Activated gamma-delta T cell treated with anti-CD3 and anti-CD28 coated beads, Interleukin-2, amount 50 U/mL, for 16 hours (primary cell): ENCODE measurements at regions not wholly inside any gene's neighbourhood (a gene's known extent, or its start where the extent isn't known, plus 50 kb on each side); places are given as distances from the start of the nearest gene placed in this dataset.
"Not testable (repeated sequence)": the region's sequence is repeated elsewhere in the genome, so short reads cannot be mapped to it uniquely, and the experiment has no call there.

ENCODE experiments used
- DNase-seq: peaks from one replicate; pipeline ENCODE4 v3.0.0-alpha.2; 2020; ENCODE audit warnings: low read depth

DNA sequence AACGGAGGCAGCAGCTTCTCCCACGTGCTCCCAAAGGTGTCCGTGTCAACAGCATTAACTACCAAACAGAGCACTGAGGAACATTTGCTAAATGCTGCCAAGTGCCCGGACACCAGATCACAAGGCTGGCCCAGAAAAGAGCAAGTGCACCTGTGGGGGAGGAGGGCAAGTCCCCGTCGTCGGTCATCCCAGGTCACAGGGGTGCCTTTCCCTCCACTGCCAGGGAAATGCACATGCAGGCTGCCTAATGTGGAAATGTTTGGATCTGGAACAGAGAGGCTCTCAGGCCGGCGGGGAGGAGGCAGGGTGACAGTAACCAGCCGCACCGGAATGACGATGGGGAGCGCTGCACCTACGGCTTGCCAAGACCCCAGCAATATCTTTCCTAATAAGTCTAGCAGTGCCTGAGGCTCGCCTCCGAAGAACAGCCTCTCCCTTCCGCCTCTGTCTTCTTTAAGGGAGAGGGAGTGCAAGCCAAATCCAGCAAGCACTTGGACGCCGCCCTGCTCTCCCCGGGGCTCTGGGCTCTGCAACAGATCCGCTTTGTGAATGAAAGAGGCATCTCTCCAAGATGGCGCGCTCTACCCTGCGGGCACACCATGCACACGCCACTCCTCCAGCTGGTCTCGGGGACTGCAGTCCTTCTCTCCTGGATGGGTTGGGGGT lies 206.3 kb upstream of the IRF2BP2 start:
- not testable (repeated sequence) for DNase-seq

DNA sequence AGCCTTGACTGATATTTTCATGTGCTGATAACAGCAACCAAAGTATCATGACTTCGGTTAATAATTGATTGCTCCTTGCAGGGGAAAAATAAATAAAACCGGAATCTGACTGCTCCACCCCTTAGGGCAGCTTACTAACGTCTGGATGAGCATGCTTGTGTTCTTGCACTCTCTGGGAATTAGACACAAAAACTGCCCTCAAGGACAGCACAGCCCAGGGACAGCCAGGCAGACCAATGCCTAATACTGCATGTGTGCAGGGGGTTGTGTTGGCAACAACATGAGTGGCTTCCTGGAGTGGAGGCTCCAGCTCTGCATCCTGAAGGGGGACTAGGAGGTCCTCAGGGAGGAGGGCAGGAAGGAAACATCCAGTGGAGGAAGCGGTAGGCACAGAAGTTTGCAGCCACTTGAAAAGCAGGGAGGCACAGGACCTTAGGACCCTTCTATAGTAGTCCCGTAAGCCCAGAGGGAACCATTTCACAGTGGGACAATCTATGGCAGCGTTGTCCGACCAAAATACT lies 205.4 kb upstream of the IRF2BP2 start:
- DNase-seq, result not testable (repeated sequence)

DNA sequence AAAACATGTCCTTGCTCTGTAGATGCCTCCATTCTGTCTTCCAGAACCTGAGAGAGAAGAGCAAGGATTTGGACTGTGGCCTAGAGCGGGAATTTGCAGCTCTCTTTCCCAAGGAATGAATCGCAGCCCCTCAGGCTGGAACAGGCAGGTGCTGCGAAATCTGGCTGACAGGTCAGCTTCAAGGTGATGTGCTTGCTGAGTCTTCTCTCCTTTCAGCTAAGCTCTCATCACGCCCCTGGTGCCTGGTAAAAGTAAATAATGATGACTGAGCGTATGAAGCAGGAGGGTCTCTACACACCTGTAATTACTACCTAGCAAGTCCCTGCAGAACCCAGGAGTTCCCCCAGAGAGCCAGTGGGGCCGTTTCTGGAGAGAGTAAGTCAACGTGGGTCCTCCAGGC lies 204.3 kb upstream of the IRF2BP2 start:
- DNase-seq, result not testable (repeated sequence)

DNA sequence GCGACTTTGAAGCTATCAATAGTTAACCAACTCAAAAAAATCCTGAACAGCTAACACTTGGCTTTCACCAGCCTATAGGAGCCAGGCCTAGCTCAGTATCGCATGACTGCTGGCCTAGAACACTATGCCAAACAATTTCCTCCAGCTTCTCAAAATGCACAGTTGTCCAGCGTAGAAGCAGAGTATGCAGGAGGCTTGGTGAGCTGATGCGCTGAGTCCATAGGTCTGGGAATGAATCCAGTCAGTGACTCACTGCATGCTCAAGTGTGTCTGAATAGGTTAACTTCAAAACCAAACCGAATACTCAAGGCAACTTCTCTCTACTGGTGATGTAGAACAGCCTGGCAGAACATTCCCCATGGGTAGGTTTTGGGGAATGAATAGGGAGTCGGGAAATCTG lies 201.8 kb upstream of the IRF2BP2 start:
- DNase-seq, result not testable (repeated sequence)

DNA sequence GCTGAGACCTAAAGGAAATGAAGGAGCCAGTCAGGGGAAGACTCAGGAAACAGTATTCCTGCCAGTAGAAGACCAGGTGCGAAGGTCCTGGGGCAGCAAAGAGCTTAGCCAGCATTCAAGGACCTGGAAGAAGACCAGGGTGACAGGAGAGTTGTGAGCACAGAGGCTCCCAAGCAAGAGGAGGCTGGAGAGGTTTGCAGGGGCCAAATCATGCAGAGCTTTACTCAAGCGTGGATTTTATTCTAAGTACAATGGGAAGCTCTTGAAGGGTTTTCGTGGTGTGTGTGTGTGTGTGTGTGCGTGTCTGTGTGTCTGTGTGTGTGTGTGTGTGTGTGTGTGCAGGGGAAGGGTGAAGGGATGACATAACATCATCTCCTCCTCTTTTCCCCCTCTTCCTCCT lies 200.7 kb upstream of the IRF2BP2 start:
- DNase-seq, result not testable (repeated sequence)

DNA sequence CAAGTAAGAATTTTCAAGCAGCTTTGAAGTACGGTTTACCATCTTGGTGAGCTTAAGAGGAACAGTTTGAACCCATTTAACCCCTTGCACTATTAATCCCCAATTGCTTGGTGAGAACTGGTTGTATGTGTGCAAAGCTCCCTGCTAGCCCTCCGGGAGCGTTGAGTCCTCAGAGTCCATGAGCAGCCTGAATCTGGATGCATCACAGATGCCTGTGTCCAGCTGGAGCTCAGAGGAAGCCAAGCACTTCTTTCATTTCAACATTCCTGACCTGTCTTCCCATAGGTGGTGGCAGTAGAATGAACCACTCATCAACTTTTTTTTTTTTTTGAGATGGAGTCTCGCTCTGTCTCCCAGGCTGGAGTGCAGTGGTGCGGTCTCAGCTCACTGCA lies 199.9 kb upstream of the IRF2BP2 start:
- DNase-seq, result not testable (repeated sequence)

DNA sequence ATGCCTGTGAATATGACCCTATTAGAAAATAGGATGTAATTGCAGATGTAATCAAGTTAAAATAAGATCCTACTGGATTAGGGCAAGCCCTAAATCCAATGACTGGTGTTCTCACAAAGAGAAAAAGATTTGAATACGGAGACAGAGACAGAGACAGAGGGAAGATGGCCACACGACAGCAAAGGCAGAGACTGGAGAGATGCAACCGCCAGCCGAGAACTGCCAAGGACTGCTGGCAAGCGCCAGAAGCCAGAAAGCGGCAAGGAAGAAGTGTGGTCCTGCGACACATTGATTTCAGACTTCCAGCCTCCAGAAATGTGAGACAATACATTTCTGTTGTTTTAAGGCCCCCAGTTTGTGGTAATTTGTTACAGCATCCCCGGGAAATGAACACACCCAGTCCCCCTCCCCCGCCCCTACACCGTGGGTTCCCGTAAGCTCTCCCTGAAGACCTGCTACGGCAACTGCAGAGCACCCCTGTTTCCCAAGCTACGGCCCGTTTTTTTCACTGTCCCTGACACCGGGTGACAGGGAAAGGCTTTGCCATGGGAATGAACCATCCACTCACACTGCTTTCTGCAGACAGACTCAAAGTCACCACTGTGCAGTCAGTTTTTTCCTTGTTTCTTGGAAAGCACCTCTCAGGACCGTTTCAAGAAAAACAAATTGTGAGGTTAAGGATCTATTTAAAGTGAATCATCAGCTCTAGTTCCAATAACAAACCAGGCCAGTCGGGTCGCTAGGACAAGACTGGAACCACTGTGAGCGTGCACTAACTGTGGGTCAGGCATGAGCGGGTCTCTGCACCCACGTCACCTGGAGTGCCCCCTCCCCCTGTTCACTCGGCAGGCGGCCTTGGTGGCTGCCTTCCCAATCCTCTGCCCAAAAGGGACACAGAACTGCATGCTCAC lies 199.2 kb upstream of the IRF2BP2 start:
- not testable (repeated sequence) for DNase-seq

DNA sequence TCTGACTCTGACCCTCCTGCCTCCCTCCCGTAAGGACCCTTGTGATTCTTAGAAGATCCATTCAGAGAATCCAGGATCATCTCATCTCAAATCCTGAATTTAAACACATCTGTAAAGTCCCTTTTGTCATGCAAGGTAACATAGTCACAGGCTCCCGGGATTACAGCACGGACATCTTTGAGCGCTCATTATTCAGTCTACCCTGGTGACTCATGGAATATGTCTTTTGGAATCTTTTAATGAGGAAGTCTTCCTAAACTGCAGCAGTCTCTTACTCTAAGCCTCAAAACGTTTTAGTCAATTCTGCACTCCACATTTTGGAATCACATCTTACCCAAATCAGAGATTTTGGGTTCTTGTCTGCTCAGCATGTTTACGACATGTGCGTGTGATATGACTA lies 198.5 kb upstream of the IRF2BP2 start:
- DNase-seq, result not testable (repeated sequence)

DNA sequence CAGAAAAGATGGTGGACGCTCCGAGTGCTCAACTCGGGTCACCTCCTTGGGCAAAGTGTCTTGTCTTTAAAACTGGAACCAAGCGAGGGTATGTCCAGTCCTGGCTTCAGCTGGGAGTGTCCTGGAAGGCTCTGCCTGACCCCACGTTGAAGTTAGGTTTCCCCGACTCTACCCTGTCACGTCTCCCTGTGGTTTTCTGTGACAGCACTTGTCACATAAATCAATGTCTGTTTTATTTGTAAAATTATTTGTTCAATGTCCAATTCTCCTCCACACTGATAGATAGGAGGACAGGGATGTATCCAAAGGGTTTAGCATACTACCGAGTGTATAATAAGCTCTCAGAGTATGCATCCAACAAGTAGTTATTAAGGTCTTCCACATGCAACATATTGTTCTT lies 197.7 kb upstream of the IRF2BP2 start:
- not testable (repeated sequence) for DNase-seq

DNA sequence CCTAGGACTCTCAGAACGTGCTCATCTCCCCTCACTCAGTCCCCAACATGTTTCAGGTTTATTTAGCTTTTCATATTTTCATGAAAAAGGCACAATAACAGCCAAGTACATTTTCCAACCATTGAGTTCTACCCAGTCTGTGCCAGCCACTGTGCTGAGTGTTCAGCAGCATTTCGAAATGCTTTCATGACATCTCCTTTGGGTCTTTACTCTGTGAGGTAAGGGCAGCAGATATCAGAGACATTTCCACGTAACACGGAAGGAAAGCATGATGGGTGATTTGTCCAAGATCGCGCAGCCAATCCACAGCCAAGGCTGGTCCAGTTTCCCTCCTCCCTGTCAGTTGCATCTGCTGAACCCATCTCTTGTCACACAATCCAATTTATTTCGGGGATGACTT lies 192.6 kb upstream of the IRF2BP2 start:
- not testable (repeated sequence) for DNase-seq

DNA sequence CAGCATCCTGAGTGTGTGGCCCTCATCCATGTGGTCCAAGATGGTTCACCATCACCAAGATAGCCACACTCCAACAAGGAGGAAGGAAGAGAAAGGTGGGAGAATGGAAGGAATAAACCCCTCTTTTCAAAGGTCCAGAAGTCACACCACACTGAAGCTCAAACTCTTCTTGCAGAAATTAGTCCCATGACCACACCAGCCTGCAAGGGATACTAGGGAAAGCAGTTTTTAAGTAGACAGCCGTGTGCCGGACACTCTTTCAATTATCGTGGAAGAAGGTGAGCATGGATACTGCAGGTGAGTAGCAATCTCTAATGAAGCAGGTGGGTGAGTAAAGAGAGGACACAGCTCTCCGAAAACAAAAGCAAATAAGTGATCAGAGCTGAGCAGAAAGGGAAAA lies 191.7 kb upstream of the IRF2BP2 start:
- DNase-seq, result not testable (repeated sequence)

DNA sequence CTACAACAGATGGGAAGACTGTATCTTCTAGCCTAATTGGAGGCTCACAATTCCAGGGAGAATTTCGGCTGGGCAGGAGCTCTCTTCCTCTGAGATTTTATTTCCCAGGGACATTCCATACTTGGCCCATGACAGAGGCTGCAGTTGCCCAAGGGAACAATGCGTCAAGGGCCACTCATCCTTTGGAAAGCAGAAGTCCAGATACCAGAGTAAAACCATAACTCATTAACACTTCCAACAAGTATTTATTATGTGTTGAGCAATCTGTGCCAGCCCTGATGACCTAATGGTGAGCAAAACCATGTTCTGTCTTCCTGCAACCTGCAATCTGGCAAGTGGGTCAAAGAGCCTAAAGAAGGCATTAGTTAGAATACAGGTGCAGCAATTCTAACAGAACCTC lies 191.2 kb upstream of the IRF2BP2 start:
- DNase-seq, result not testable (repeated sequence)

DNA sequence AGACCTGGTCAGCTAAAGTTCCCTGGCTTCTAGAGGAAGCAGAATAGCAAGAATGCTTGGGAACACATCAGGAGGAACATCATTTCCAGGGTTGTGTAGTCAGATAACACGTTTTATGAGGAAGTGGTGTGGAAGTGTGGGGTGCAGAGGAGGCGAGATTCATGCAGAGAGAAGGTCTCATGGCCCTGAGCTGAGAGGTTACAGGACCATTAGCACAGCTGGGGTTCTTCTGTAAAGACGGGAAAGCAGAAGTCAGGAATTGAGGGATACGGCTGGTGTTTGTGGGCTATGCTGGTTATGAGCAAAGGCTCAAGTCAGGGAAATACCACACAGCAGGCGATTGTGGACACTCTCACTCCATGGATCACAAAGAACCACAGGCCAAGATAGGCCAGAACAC lies 190.6 kb upstream of the IRF2BP2 start:
- not testable (repeated sequence) for DNase-seq

DNA sequence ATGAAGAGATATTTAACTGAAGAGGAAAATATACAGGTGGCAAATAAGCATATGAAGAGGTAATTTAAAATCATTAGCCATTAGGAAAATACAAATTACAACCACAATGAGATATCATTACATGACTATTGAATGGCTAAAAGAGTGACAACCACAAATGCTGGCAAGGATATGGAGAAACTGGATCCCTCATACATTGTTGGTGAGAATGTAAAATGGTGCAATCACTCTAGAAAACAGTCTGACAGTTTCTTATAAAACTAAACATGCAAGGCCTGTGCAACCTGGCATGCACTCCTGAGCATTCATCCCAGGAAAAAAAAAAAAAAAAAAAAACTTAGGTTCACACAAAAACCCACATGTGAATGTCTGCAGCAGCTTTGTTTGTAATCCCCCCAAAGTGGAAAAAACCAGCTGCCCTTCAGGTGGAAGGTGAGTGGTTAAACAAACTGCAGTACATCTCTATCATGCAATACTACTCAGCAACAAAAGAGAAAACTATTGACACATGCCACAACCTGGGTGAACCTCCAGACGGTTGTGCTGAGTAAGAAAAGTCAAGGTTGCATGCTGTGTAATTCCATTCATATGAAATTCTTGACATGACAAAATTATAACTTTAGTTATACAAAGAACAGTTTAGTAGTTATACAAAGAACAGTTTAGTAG lies 189.2 kb upstream of the IRF2BP2 start:
- not testable (repeated sequence) for DNase-seq

DNA sequence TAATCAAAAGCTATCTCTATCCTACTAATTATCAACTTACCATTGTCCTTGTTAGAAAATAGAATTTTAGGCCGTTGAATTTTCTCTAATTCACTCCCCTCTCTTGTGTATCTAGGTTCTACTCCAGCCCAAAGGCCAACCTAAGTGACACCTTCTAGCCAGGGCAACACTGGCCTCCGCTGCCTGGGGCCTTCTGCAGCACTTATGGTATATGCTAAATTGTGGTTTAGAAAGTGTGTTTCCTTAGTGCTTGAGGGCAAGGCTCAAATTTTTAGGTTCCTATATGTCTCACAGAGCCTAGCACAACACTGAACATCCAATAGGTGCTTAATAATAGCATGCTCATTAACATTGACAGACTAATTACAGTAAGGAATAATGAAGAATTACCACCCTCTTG lies 187.2 kb upstream of the IRF2BP2 start:
- DNase-seq, result not testable (repeated sequence)

DNA sequence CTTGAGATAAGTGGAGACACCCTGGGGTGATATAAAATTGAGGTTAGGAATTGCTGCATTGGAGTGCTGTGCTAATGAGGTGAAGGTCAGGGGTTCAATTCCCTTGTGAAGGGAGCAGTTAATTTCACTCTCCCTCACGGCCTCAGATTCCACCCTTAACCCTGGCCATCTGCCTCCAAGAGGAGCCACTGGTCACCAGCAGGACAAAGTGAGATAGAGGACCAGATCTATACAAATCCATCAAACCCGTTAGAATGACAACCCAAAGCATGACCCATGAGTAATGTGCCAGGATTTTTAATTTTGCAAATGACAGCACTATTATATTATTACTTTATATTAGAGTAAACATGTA lies 186.4 kb upstream of the IRF2BP2 start:
- not testable (repeated sequence) for DNase-seq

DNA sequence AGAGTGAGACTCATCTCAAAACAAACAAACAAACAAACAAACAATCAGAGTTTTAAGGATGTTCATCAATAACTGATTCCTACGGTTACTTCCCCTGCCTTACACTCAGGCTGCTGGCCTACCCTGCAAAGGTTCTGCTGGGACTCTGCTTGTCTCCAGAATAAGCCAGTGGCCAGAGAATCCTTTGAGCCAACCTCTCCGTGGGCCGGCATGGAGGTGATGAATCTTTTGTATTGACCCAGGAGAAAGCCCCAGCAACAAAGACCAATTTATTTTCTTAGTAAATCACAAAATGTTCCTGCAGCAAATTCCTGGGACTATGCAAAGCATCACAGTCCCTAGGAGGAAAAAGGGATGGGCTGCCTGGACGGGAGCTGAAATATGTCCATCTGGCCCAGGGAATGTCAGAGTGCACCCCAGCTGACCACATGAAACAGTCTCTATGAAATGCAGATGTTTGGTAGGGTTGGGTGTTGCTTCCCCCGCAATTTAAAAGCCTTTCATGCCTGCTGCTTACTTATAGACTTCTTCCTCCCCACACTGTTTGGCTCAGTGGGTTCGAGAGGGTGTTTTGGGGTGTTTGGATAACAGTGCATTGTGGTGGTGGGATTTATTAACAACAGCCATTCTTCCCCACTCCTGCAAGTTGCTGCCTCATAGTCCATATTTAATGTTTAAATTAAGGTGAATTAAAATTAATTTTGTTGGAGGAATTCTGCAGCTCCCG lies 185.9 kb upstream of the IRF2BP2 start:
- not testable (repeated sequence) for DNase-seq

DNA sequence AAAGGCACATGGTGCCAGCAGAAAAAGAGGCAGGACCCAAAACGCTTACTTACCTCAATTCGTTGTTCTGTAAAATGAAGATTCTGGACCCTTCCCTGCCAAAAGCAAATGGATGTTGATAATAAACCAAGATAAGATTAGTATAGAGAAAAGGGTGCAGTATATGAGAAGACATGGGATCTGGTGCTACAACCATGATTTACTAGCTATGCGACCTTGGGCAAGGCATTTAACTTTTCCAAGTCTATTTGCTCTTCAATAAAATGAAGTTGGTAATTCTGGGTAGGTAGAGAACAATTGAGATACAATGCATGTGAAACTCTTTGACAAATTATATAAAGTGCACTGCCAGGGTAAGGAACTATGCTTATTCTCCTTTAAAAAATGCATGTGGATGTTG lies 185.0 kb upstream of the IRF2BP2 start:
- not testable (repeated sequence) for DNase-seq

DNA sequence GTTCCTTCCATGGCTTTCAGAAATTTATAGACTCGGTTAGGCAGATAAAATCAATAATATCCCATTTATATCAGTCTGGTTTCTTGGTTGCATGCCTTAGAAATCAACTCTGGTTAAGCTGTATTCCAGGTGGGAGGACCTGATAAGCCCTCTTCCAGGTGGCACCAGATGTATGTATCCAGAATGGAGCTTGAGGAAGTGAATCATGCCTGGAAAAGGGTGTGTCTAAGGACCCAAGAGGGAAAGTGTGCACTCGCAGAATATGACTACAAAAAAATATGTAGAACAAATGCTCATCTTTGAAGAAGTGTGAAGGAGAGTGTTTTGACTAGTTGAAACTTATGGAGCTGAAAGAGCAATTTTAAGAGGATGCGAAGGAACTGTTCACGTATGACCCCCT lies 184.5 kb upstream of the IRF2BP2 start:
- not testable (repeated sequence) for DNase-seq

DNA sequence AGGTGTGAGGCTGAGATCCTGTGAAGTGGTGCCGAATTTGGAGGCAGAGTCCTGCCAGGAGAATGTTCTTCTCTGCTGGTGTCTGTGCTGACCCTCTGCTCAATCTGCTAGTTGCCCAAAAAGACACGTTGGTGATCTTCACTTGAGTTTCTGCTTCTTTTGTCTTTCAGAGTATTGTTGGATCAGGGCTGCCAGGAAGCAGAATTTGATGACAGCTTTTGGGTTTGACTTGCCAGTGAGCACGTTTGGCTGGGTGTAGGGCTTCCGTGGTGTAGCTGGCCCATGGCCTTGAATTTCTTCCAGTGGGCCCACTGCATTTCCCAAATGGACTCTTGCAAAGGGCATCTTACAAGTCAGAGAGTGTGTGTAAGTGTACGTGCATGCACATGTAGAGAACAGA lies 183.9 kb upstream of the IRF2BP2 start:
- not testable (repeated sequence) for DNase-seq

DNA sequence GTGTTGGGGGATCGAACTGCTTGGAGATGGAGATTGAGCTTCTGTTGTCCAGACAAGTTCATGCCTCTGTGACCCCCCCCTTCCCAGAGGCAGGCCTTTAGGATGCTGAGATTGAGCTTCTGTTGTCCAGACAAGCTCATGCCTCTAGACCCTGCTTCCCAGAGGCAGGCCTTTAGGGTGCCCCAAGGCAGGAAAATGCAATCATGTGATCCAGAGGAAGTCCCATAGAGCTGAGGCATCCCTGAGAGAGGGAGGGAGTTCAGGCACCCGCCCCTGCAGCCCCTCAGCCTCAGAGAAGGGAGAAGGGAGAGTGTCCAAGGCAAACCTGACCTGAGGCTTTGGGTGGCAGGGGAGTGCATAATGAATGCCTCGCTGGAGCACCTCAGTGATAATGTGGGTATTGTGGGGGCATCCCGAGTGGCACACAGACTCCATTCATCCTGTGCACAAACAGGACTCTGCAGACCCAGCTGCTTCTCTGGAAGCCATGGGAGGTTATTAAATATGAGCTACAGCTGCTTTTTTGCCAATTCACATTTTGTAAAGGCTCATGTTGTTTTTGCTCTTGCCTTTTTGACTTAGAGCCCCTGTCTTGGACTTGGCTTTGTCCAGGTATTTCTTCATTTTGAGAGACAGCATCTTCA lies 182.4 kb upstream of the IRF2BP2 start:
- not testable (repeated sequence) for DNase-seq
